SK-N-SH (cell line): ENCODE measurements at regions not wholly inside any gene's neighbourhood (a gene's known extent, or its start where the extent isn't known, plus 50 kb on each side); places are given as distances from the start of the nearest gene placed in this dataset.

Experiments used
- EP300 ChIP-seq, 2 experiments: IDR thresholded peaks; 2 replicates each; pipeline versions ENCODE4 v1.4.0 to v1.6.1; 2012; ENCODE audit warnings: borderline replicate concordance in 1 of 2, low read depth in 1 of 2, low read length in 1 of 2
- EZH2phosphoT487 ChIP-seq: fragments of 200-600 bp; sonication (generic); IDR thresholded peaks from 2 replicates; pipeline ENCODE4 v1.6.1; 2017; ENCODE audit warnings: low read depth, mixed run types, mild to moderate bottlenecking, antibody characterized with exemption, moderate library complexity, borderline replicate concordance
- FOXJ3 ChIP-seq: sonication (generic); formaldehyde crosslinking; IDR thresholded peaks from 2 replicates; pipeline ENCODE4 v1.5.1; 2020; ENCODE audit warnings: mild to moderate bottlenecking, missing genetic modification reagents
- GABPA ChIP-seq: IDR thresholded peaks from 2 replicates; pipeline ENCODE4 v1.4.0; 2012; ENCODE audit warnings: low read depth, mild to moderate bottlenecking
- NFIC ChIP-seq: IDR thresholded peaks from 2 replicates; pipeline ENCODE4 v1.4.0; 2012; ENCODE audit warnings: borderline replicate concordance
- NRF1 ChIP-seq: IDR thresholded peaks from 2 replicates; pipeline ENCODE4 v1.6.1; 2012; ENCODE audit warnings: low read depth, mild to moderate bottlenecking, low read length
- RCOR1 ChIP-seq: fragments of 150-350 bp; IDR thresholded peaks from 2 replicates; pipeline ENCODE4 v1.6.1; 2017; ENCODE audit warnings: antibody characterized with exemption, low read length
- RFX5 ChIP-seq: IDR thresholded peaks from 2 replicates; pipeline ENCODE4 v1.6.1; 2012; ENCODE audit warnings: mild to moderate bottlenecking, improper control_type of control experiment, low read length
- SIN3A ChIP-seq: IDR thresholded peaks from 2 replicates; pipeline ENCODE4 v1.6.1; 2012; ENCODE audit warnings: low read depth, mild to moderate bottlenecking, low read length, moderate library complexity, borderline replicate concordance
- YY1 ChIP-seq: IDR thresholded peaks from 2 replicates; pipeline ENCODE4 v1.4.0; 2012; ENCODE audit warnings: low read depth, mild to moderate bottlenecking
- TF ChIP-seq, protein P1 (sequence below): fragments of 200-600 bp; sonication (generic); IDR thresholded peaks from 2 replicates; pipeline ENCODE4 v1.6.1; 2017; ENCODE audit warnings: antibody characterized with exemption, mild to moderate bottlenecking, moderate library complexity
- TF ChIP-seq, protein P2 (sequence below): IDR thresholded peaks from 2 replicates; pipeline ENCODE4 v1.4.0; 2012; ENCODE audit warnings: low read depth
- TF ChIP-seq, protein P3 (sequence below): fragments of 150-350 bp; IDR thresholded peaks from 2 replicates; pipeline ENCODE4 v1.6.1; 2017; ENCODE audit warnings: antibody characterized with exemption, low read length, low read depth, borderline replicate concordance
- TF ChIP-seq, protein P4 (sequence below): IDR thresholded peaks from 2 replicates; pipeline ENCODE4 v1.6.1; 2012; ENCODE audit warnings: mild to moderate bottlenecking, low read depth, low read length, moderate library complexity

DNA sequence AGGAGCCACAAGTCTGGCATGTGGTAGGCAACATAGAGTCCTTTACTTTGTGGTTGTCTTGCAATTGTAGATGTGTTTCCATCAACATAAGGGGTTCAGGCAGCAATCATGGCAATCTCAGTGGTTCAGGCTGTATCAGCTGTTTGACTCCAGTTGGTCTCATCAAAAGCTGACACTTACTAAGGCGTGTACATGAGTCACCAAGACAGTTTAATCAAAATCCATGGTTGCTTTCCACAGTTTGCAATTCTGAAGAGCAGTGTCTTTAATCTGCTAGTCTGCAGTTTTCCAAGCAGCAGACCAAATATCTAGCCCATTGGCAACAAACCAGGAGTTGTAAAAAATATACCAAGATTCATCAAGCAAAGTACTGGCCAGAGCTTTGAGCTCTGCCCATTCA lies 210.2 kb downstream of the MDFIC start:
- TF ChIP-seq, protein P1, sequence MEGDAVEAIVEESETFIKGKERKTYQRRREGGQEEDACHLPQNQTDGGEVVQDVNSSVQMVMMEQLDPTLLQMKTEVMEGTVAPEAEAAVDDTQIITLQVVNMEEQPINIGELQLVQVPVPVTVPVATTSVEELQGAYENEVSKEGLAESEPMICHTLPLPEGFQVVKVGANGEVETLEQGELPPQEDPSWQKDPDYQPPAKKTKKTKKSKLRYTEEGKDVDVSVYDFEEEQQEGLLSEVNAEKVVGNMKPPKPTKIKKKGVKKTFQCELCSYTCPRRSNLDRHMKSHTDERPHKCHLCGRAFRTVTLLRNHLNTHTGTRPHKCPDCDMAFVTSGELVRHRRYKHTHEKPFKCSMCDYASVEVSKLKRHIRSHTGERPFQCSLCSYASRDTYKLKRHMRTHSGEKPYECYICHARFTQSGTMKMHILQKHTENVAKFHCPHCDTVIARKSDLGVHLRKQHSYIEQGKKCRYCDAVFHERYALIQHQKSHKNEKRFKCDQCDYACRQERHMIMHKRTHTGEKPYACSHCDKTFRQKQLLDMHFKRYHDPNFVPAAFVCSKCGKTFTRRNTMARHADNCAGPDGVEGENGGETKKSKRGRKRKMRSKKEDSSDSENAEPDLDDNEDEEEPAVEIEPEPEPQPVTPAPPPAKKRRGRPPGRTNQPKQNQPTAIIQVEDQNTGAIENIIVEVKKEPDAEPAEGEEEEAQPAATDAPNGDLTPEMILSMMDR, result no peak
- TF ChIP-seq EZH2phosphoT487 (no peak), SIN3A (no peak), GABPA (no peak), NFIC (no peak), RFX5 (no peak), NRF1 (no peak), RCOR1 (no peak), YY1 (no peak), FOXJ3 (CRISPR knock-in tag) (no peak), EP300 (IDR thresholded peaks at IDR 0.05; ENCODE audit: borderline replicate concordance in 1 of 2, low read depth in 1 of 2, low read length in 1 of 2) (no peak)
- TF ChIP-seq, protein P2, sequence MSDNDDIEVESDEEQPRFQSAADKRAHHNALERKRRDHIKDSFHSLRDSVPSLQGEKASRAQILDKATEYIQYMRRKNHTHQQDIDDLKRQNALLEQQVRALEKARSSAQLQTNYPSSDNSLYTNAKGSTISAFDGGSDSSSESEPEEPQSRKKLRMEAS, result no peak
- TF ChIP-seq, protein P3, sequence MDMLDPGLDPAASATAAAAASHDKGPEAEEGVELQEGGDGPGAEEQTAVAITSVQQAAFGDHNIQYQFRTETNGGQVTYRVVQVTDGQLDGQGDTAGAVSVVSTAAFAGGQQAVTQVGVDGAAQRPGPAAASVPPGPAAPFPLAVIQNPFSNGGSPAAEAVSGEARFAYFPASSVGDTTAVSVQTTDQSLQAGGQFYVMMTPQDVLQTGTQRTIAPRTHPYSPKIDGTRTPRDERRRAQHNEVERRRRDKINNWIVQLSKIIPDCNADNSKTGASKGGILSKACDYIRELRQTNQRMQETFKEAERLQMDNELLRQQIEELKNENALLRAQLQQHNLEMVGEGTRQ, result no peak
- TF ChIP-seq, protein P4, sequence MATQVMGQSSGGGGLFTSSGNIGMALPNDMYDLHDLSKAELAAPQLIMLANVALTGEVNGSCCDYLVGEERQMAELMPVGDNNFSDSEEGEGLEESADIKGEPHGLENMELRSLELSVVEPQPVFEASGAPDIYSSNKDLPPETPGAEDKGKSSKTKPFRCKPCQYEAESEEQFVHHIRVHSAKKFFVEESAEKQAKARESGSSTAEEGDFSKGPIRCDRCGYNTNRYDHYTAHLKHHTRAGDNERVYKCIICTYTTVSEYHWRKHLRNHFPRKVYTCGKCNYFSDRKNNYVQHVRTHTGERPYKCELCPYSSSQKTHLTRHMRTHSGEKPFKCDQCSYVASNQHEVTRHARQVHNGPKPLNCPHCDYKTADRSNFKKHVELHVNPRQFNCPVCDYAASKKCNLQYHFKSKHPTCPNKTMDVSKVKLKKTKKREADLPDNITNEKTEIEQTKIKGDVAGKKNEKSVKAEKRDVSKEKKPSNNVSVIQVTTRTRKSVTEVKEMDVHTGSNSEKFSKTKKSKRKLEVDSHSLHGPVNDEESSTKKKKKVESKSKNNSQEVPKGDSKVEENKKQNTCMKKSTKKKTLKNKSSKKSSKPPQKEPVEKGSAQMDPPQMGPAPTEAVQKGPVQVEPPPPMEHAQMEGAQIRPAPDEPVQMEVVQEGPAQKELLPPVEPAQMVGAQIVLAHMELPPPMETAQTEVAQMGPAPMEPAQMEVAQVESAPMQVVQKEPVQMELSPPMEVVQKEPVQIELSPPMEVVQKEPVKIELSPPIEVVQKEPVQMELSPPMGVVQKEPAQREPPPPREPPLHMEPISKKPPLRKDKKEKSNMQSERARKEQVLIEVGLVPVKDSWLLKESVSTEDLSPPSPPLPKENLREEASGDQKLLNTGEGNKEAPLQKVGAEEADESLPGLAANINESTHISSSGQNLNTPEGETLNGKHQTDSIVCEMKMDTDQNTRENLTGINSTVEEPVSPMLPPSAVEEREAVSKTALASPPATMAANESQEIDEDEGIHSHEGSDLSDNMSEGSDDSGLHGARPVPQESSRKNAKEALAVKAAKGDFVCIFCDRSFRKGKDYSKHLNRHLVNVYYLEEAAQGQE, result no peak
